IMR-90 (cell line): ENCODE measurements at regions not wholly inside any gene's neighbourhood (a gene's known extent, or its start where the extent isn't known, plus 50 kb on each side); places are given as distances from the start of the nearest gene placed in this dataset.

Experiments
- ATAC-seq: fragments of 200-7000 bp; cut with Tn5 transposase; 2 replicates; pipeline ENCODE4 v1.9.1; 2020; ENCODE audit warnings: low read depth, mild to moderate bottlenecking, moderate library complexity
- BruUV-seq: library from RNA; stranded (reverse); fragments of 400-500 nt; replicated peaks from 2 replicates; lab custom pipeline; 2021; lab: Mats Ljungman, UMichigan
- CTCF ChIA-PET: fragments of 300-600 bp; formaldehyde crosslinking; extraction: SDS; loops from one replicate; lab custom pipeline; 2021; ENCODE audit warnings: antibody characterized with exemption; lab: Yijun Ruan, JAX
- POLR2A ChIA-PET: fragments of 300-600 bp; sonication (Branson Sonifier 250); formaldehyde crosslinking; loops from one replicate; lab custom pipeline; 2022; ENCODE audit warnings: antibody characterized with exemption; ENCODE audit not compliant: unreplicated experiment; lab: Charles Lee
- DNase-seq: peaks from one replicate; pipeline ENCODE4 v3.0.0; 2013
- H2AFZ ChIP-seq: replicated peaks from 2 replicates; pipeline ENCODE3; 2013; ENCODE audit warnings: low read length, mild to moderate bottlenecking; ENCODE audit not compliant: poor library complexity
- H2AK5ac ChIP-seq: 2 replicates; pipeline ENCODE4 v1.6.1; 2013; ENCODE audit warnings: low read depth, low read length, inconsistent platforms
- H2AK9ac ChIP-seq: replicated peaks from 2 replicates; pipeline ENCODE3; 2013; ENCODE audit warnings: mild to moderate bottlenecking, low read depth, low read length, moderate library complexity; ENCODE audit not compliant: poor library complexity
- H2BK120ac ChIP-seq: 2 replicates; pipeline ENCODE4 v1.6.1; 2013; ENCODE audit warnings: low read depth, low read length, inconsistent platforms
- H2BK15ac ChIP-seq: 3 replicates; pipeline ENCODE4 v1.6.1; 2013; ENCODE audit warnings: low read depth, low read length, inconsistent platforms
- H2BK20ac ChIP-seq: 2 replicates; pipeline ENCODE4 v1.6.1; 2013; ENCODE audit warnings: low read depth, mild to moderate bottlenecking, inconsistent platforms, low read length, moderate library complexity
- H2BK5ac ChIP-seq: 2 replicates; pipeline ENCODE4 v1.6.1; 2013; ENCODE audit warnings: mild to moderate bottlenecking, low read depth, low read length, inconsistent platforms; ENCODE audit not compliant: poor library complexity, severe bottlenecking
- H3K14ac ChIP-seq: replicated peaks from 2 replicates; pipeline ENCODE4 v1.6.1; 2013; ENCODE audit warnings: low read depth, low read length, inconsistent platforms
- H3K18ac ChIP-seq: 2 replicates; pipeline ENCODE4 v1.6.1; 2013; ENCODE audit warnings: low read depth, low read length, control low read depth
- H3K23ac ChIP-seq: 2 replicates; pipeline ENCODE4 v1.6.1; 2013; ENCODE audit warnings: low read depth, low read length, inconsistent platforms
- H3K27ac ChIP-seq: 2 replicates; pipeline ENCODE4 v1.5.1; 2013; ENCODE audit warnings: mild to moderate bottlenecking, control low read depth, low read length; ENCODE audit not compliant: insufficient read depth
- H3K27me3 ChIP-seq: 2 replicates; pipeline ENCODE4 v1.6.1; 2013; ENCODE audit warnings: low read length; ENCODE audit not compliant: control insufficient read depth, insufficient read depth
- H3K36me3 ChIP-seq: 2 replicates; pipeline ENCODE4 v1.6.1; 2013; ENCODE audit warnings: low read length, mixed read lengths; ENCODE audit not compliant: control insufficient read depth, insufficient read depth
- H3K4ac ChIP-seq: 2 replicates; pipeline ENCODE4 v1.6.1; 2013; ENCODE audit warnings: low read depth, low read length, inconsistent platforms
- H3K4me1 ChIP-seq: 2 replicates; pipeline ENCODE4 v1.6.1; 2013; ENCODE audit warnings: low read length, mixed read lengths; ENCODE audit not compliant: control insufficient read depth, insufficient read depth
- H3K4me2 ChIP-seq: 2 replicates; pipeline ENCODE4 v1.6.1; 2013; ENCODE audit warnings: low read depth, mild to moderate bottlenecking, control low read depth, low read length, moderate library complexity
- H3K4me3 ChIP-seq: 2 replicates; pipeline ENCODE4 v1.5.1; 2013; ENCODE audit warnings: low read depth, mild to moderate bottlenecking, control low read depth, low read length, moderate library complexity; ENCODE audit not compliant: insufficient read depth
- H3K56ac ChIP-seq: 2 replicates; pipeline ENCODE4 v1.6.1; 2013; ENCODE audit warnings: low read length, inconsistent platforms; ENCODE audit not compliant: insufficient read depth; ENCODE audit errors: extremely low read depth
- H3K79me1 ChIP-seq, 2 experiments: 2 replicates each; pipeline ENCODE4 v1.6.1; 2013; ENCODE audit warnings: low read length in 2 of 2, inconsistent platforms in 1 of 2, low read depth in 1 of 2
- H3K9ac ChIP-seq: 2 replicates; pipeline ENCODE4 v1.6.1; 2013; ENCODE audit warnings: low read depth, low read length, control low read depth
- H3K9me1 ChIP-seq: 2 replicates; pipeline ENCODE4 v1.6.1; 2013; ENCODE audit warnings: low read length, inconsistent platforms; ENCODE audit not compliant: insufficient read depth
- H3K9me3 ChIP-seq: 2 replicates; pipeline ENCODE4 v1.6.1; 2013; ENCODE audit warnings: low read length; ENCODE audit not compliant: control insufficient read depth, insufficient read depth
- H4K20me1 ChIP-seq: 2 replicates; pipeline ENCODE4 v1.6.1; 2013; ENCODE audit warnings: low read length, inconsistent platforms; ENCODE audit not compliant: insufficient read depth
- H4K5ac ChIP-seq: 2 replicates; pipeline ENCODE4 v1.6.1; 2013; ENCODE audit warnings: mild to moderate bottlenecking, low read depth, low read length, control low read depth
- H4K8ac ChIP-seq, 2 experiments: 2 replicates each; pipeline ENCODE4 v1.6.1; 2013; ENCODE audit warnings: low read depth in 2 of 2, low read length in 2 of 2, control low read depth in 1 of 2, inconsistent platforms in 1 of 2
- H4K91ac ChIP-seq: 2 replicates; pipeline ENCODE4 v1.6.1; 2013; ENCODE audit warnings: low read depth, low read length, inconsistent platforms; ENCODE audit not compliant: insufficient read depth
- BHLHE40 ChIP-seq: fragments of 150-350 bp; IDR thresholded peaks from 2 replicates; pipeline ENCODE4 v1.6.1; 2016; ENCODE audit warnings: mild to moderate bottlenecking, low read depth, low read length
- CTCF ChIP-seq: conservative IDR thresholded peaks from 2 replicates; pipeline ENCODE4 v1.5.1; 2012; ENCODE audit warnings: mild to moderate bottlenecking, low read depth, low read length, improper control_type of control experiment
- MXI1 ChIP-seq: IDR thresholded peaks from 2 replicates; pipeline ENCODE4 v1.6.1; 2012; ENCODE audit warnings: low read depth, mild to moderate bottlenecking, low read length, moderate library complexity, borderline replicate concordance
- RAD21 ChIP-seq: IDR thresholded peaks from 2 replicates; pipeline ENCODE4 v1.6.1; 2012; ENCODE audit warnings: low read length, improper control_type of control experiment
- SMC3 ChIP-seq: fragments of 150-350 bp; IDR thresholded peaks from 2 replicates; pipeline ENCODE4 v1.6.1; 2016; ENCODE audit warnings: low read depth, mild to moderate bottlenecking, antibody characterized with exemption, low read length, moderate library complexity
- dilution Hi-C: fragments of 300-500 bp; cut with HindIII; formaldehyde crosslinking; loops from one replicate; pipeline ENCODE4 v1.14.3; 2018; ENCODE audit warnings: low sequenced_read_pairs; ENCODE audit not compliant: unreplicated experiment
- in situ Hi-C: fragments of 300-500 bp; cut with MboI; formaldehyde crosslinking; loops from 3 replicates; pipeline ENCODE4 v1.14.3; 2019; ENCODE audit warnings: low sequenced_read_pairs, inconsistent platforms, mixed read lengths
- intact Hi-C: fragments of 100-400 bp; cut with micrococcal nuclease; formaldehyde crosslinking; loops from 2 replicates; pipeline ENCODE4 v1.10.0; 2022

- BruUV-seq, result no TSS peak
- H3K9me3 ChIP-seq, result no peaks in the 10 kb centered on the region
- no peaks in the 10 kb centered on the region for H3K9me1 ChIP-seq
- H4K20me1 ChIP-seq, result no peaks in the 10 kb centered on the region
- no peaks in the 10 kb centered on the region for H3K4me1 ChIP-seq
- no peaks in the 10 kb centered on the region for H3K36me3 ChIP-seq
- no peak overlapping the region for H4K8ac ChIP-seq
- no peak overlapping the region for H2BK20ac ChIP-seq
- no peak overlapping the region for H4K5ac ChIP-seq
- H2BK15ac ChIP-seq, result no peak overlapping the region
- H3K23ac ChIP-seq, result no peak overlapping the region
- H3K9ac ChIP-seq, result no peak overlapping the region
- no peak overlapping the region for H2AFZ ChIP-seq
- no peak overlapping the region for H3K18ac ChIP-seq
- no peak overlapping the region for H2BK5ac ChIP-seq
- ATAC-seq, result no peak
- no peak overlapping the region for H2BK120ac ChIP-seq
- H2AK5ac ChIP-seq, result no peak overlapping the region
- no peak overlapping the region for H3K56ac ChIP-seq
- no peaks in the 10 kb centered on the region; the same call in 1 of the 2 replicates for H3K27me3 ChIP-seq
- H3K4ac ChIP-seq, result no peak overlapping the region
- CTCF ChIA-PET, result no interaction called here
- no peak overlapping the region for H3K4me2 ChIP-seq
- intact Hi-C loops (no loop called here), dilution Hi-C loops (no loop called here), in situ Hi-C loops (no loop called here)
- TF ChIP-seq RAD21 (no peak), CTCF (no peak), BHLHE40 (no peak), SMC3 (no peak), MXI1 (no peak)
- no peak overlapping the region for H4K91ac ChIP-seq
- POLR2A ChIA-PET, result no interaction called here
- no peak overlapping the region for H3K27ac ChIP-seq
- no peak for DNase-seq
- no peak overlapping the region for H3K14ac ChIP-seq
- H3K79me1 ChIP-seq, result no peaks in the 10 kb centered on the region
- no peak overlapping the region for H3K4me3 ChIP-seq
- no peak overlapping the region for H2AK9ac ChIP-seq
Measured at GRCh38 chr3:34146596-34146995, 348.2 kb downstream of the PDCD6IP start.
